ENCODE measurements at regions not wholly inside any gene's neighbourhood (a gene's known extent, or its start where the extent isn't known, plus 50 kb on each side); places are given as distances from the start of the nearest gene placed in this dataset.

GRCh38 chr5:130897537-130898195 is 267.4 kb downstream of the HINT1 start (continued):
- 0 out of 2 replicates have a peak, but pooled peaks have one; percentile 61 for TF ChIP-seq KLF1 (tag; IDR thresholded peaks at IDR 0.05)
- TF ChIP-seq EP400 (IDR thresholded peaks at IDR 0.05), result peak; percentile 64
- TF ChIP-seq VEZF1 (CRISPR knock-in tag; IDR thresholded peaks at IDR 0.05), result 0 out of 2 replicates have a peak, but pooled peaks have one; percentile 16
- peak; percentile 29; the same call in 1 of the 2 replicates for TF ChIP-seq SOX6 (IDR thresholded peaks at IDR 0.05)
- 0 out of 2 replicates have a peak, but pooled peaks have one; percentile 30 for TF ChIP-seq SMARCC2 (IDR thresholded peaks at IDR 0.05; ENCODE audit: low read depth)
- TF ChIP-seq MAZ (CRISPR knock-in tag; conservative IDR thresholded peaks at IDR 0.05 in 1 of 2, IDR thresholded peaks at IDR 0.05 in 1 of 2), result peak in 1 of 2 experiments; percentile 57; a peak in 1 of 4 replicates
- peak; percentile 56; the same call in 1 of the 2 replicates for TF ChIP-seq DPF2 (IDR thresholded peaks at IDR 0.05)
- 0 out of 2 replicates have a peak, but pooled peaks have one; percentile 11 for TF ChIP-seq NFIC (IDR thresholded peaks at IDR 0.05)
- peak; percentile 74; the same call in 1 of the 2 replicates for TF ChIP-seq PHF21A (IDR thresholded peaks at IDR 0.05; ENCODE audit: borderline replicate concordance, low read depth)
- 0 out of 2 replicates have a peak, but pooled peaks have one; percentile 5 for TF ChIP-seq TAL1 (IDR thresholded peaks at IDR 0.05)
- 0 out of 2 replicates have a peak, but pooled peaks have one; percentile 62 for TF ChIP-seq FOXJ2 (tag; IDR thresholded peaks at IDR 0.05)
- peak; percentile 41 for TF ChIP-seq CBFA2T2 (conservative IDR thresholded peaks at IDR 0.05)
- TF ChIP-seq MTA3 (IDR thresholded peaks at IDR 0.05; ENCODE audit: borderline replicate concordance), result 0 out of 2 replicates have a peak, but pooled peaks have one; percentile 48
- TF ChIP-seq, protein P1, sequence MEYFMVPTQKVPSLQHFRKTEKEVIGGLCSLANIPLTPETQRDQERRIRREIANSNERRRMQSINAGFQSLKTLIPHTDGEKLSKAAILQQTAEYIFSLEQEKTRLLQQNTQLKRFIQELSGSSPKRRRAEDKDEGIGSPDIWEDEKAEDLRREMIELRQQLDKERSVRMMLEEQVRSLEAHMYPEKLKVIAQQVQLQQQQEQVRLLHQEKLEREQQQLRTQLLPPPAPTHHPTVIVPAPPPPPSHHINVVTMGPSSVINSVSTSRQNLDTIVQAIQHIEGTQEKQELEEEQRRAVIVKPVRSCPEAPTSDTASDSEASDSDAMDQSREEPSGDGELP (CRISPR knock-in tag; IDR thresholded peaks at IDR 0.05; ENCODE audit: borderline replicate concordance), result peak; percentile 60; the same call in 1 of the 2 replicates
- TF ChIP-seq NCOR1 (IDR thresholded peaks at IDR 0.05), result peak; percentile 49
- peak; percentile 28 to 74 (median 60) for TF ChIP-seq YY1 (IDR thresholded peaks at IDR 0.05; ENCODE audit: borderline replicate concordance in 1 of 3, control insufficient read depth in 1 of 3, extremely low read depth in 1 of 3, insufficient read depth in 3 of 3, insufficient read length in 1 of 3, insufficient replicate concordance in 2 of 3, low read depth in 1 of 3, low read length in 2 of 3)
- TF ChIP-seq, protein P2, sequence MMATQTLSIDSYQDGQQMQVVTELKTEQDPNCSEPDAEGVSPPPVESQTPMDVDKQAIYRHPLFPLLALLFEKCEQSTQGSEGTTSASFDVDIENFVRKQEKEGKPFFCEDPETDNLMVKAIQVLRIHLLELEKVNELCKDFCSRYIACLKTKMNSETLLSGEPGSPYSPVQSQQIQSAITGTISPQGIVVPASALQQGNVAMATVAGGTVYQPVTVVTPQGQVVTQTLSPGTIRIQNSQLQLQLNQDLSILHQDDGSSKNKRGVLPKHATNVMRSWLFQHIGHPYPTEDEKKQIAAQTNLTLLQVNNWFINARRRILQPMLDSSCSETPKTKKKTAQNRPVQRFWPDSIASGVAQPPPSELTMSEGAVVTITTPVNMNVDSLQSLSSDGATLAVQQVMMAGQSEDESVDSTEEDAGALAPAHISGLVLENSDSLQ (IDR thresholded peaks at IDR 0.05), result peak; percentile 75
- peak; percentile 36 for TF ChIP-seq DACH1 (IDR thresholded peaks at IDR 0.05; ENCODE audit: partially characterized antibody)
- peak; percentile 89 for TF ChIP-seq EGR1 (conservative IDR thresholded peaks at IDR 0.05)
- TF ChIP-seq CTBP1 (IDR thresholded peaks at IDR 0.05; ENCODE audit: borderline replicate concordance), result peak; percentile 47; the same call in 1 of the 2 replicates
- peak; percentile 65 for TF ChIP-seq SMAD4 (CRISPR knock-in tag; conservative IDR thresholded peaks at IDR 0.05)
- TF ChIP-seq NRF1 (conservative IDR thresholded peaks at IDR 0.05 in 1 of 2, IDR thresholded peaks at IDR 0.05 in 1 of 2), result peak; percentile 26; a peak in 2 of 4 replicates
- TF ChIP-seq TCF3 (CRISPR knock-in tag; IDR thresholded peaks at IDR 0.05), result peak; percentile 34; the same call in 1 of the 2 replicates
